ENCODE measurements at regions not wholly inside any gene's neighbourhood (a gene's known extent, or its start where the extent isn't known, plus 50 kb on each side); places are given as distances from the start of the nearest gene placed in this dataset.

DNA sequence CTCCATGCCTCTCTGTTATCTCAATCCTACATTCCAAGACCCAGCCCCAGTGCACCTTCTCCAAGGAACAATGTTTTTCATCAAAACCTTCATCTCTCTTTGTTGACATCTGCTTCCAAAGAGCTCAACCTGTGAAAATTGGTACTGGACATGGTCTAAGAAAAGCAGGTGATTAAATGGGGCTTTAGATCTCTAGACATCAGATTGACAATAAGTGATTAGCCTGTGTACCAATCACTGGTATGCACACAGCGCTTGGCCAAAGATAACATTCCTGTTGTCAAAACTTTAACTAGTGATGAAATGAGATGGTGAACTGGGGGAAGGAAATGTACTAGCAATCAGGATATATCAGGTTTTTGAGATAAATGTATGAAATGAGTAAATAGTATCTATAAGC, 183.3 kb downstream of the TDRD15 start:
- TF ChIP-seq L3MBTL2 (conservative IDR thresholded peaks at IDR 0.05) (no peak), NFRKB (IDR thresholded peaks at IDR 0.05) (no peak), SUZ12 (IDR thresholded peaks at IDR 0.05) (no peak), HDGF (IDR thresholded peaks at IDR 0.05; ENCODE audit: borderline replicate concordance) (no peak), SP1 (IDR thresholded peaks at IDR 0.05) (no peak), FOXM1 (IDR thresholded peaks at IDR 0.05; ENCODE audit: borderline replicate concordance) (no peak), ARNT (IDR thresholded peaks at IDR 0.05) (no peak), TARDBP (IDR thresholded peaks at IDR 0.05) (no peak), FOXK2 (IDR thresholded peaks at IDR 0.05) (no peak), ELF4 (IDR thresholded peaks at IDR 0.05) (no peak)
- TF ChIP-seq, protein P1, sequence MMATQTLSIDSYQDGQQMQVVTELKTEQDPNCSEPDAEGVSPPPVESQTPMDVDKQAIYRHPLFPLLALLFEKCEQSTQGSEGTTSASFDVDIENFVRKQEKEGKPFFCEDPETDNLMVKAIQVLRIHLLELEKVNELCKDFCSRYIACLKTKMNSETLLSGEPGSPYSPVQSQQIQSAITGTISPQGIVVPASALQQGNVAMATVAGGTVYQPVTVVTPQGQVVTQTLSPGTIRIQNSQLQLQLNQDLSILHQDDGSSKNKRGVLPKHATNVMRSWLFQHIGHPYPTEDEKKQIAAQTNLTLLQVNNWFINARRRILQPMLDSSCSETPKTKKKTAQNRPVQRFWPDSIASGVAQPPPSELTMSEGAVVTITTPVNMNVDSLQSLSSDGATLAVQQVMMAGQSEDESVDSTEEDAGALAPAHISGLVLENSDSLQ (IDR thresholded peaks at IDR 0.05): no peak
